Endothelial cell of umbilical vein (primary cell): ENCODE measurements at regions not wholly inside any gene's neighbourhood (a gene's known extent, or its start where the extent isn't known, plus 50 kb on each side); places are given as distances from the start of the nearest gene placed in this dataset.

Experiments
- BruUV-seq: library from RNA; stranded (reverse); fragments of 400-500 nt; replicated peaks from 2 replicates; lab custom pipeline; 2021; lab: Mats Ljungman, UMichigan
- CTCF ChIA-PET: fragments of 300-600, 350-600 bp; sonication (Branson Sonifier 250); formaldehyde crosslinking; loops from one replicate; lab custom pipeline; 2021; ENCODE audit warnings: antibody characterized with exemption, inconsistent platforms; lab: Charles Lee
- POLR2A ChIA-PET: fragments of 300-600, 350-600 bp; sonication (Branson Sonifier 250); formaldehyde crosslinking; loops from one replicate; lab custom pipeline; 2021; ENCODE audit warnings: antibody characterized with exemption, inconsistent platforms; lab: Charles Lee
- DNase-seq: peaks from one replicate; pipeline ENCODE4 v3.0.0-alpha.2; 2011; ENCODE audit warnings: low read depth, low spot score
- FAIRE-seq: peaks from 2 replicates; lab custom pipeline; 2011; peaks lifted over from hg19 to GRCh38; lab: Jason Lieb, UNC
- H2AFZ ChIP-seq: 2 replicates; pipeline ENCODE4 v1.6.0; 2012; ENCODE audit warnings: low read depth, low read length, control low read depth, inconsistent platforms
- H3K27ac ChIP-seq: 2 replicates; pipeline ENCODE4 v1.5.1; 2011; ENCODE audit warnings: low read depth, mild to moderate bottlenecking, control low read depth, low read length, moderate library complexity; ENCODE audit not compliant: insufficient read depth
- H3K27me3 ChIP-seq, 2 experiments: 2 replicates each; pipeline versions ENCODE4 v1.6.0 to v1.6.1; 2011; ENCODE audit warnings: low read length in 2 of 2, mixed read lengths in 1 of 2; ENCODE audit not compliant: control insufficient read depth in 2 of 2, insufficient read depth in 2 of 2
- H3K36me3 ChIP-seq, 2 experiments: 2 replicates in 1 of 2; 3 replicates in 1 of 2; pipeline ENCODE4 v1.5.1; 2011; ENCODE audit warnings: low read length in 2 of 2, mild to moderate bottlenecking in 1 of 2, moderate library complexity in 1 of 2; ENCODE audit not compliant: control insufficient read depth in 2 of 2, insufficient read depth in 2 of 2; ENCODE audit errors: extremely low read depth in 1 of 2
- H3K4me1 ChIP-seq: 3 replicates; pipeline ENCODE4 v1.5.1; 2011; ENCODE audit warnings: mild to moderate bottlenecking, low read length; ENCODE audit not compliant: control insufficient read depth, insufficient read depth; ENCODE audit errors: extremely low read depth
- H3K4me2 ChIP-seq: 2 replicates; pipeline ENCODE4 v1.6.1; 2011; ENCODE audit warnings: low read length, control low read depth, mixed read lengths; ENCODE audit not compliant: insufficient read depth
- H3K4me3 ChIP-seq, 3 experiments: fragments of 200-600 bp in 1 of 3; sonication (generic), shearing (Covaris generic) in 1 of 3; replicated peaks in 1 of 3; 2 replicates each; pipeline ENCODE4 v1.5.1; 2011 to 2016; ENCODE audit warnings: control low read depth in 3 of 3, low read length in 3 of 3, mild to moderate bottlenecking in 2 of 3, inconsistent platforms in 1 of 3, low read depth in 1 of 3, moderate library complexity in 1 of 3; ENCODE audit not compliant: insufficient read depth in 1 of 3
- H3K79me2 ChIP-seq: 2 replicates; pipeline ENCODE4 v1.6.0; 2012; ENCODE audit warnings: low read length, inconsistent platforms; ENCODE audit not compliant: control insufficient read depth, insufficient read depth
- H3K9ac ChIP-seq: replicated peaks from 2 replicates; pipeline ENCODE3; 2011; ENCODE audit warnings: low read length, control low read depth; ENCODE audit not compliant: insufficient read depth; ENCODE audit errors: extremely low read depth
- H3K9me1 ChIP-seq: replicated peaks from 3 replicates; pipeline ENCODE4 v1.6.0; 2011; ENCODE audit warnings: mild to moderate bottlenecking, low read length; ENCODE audit not compliant: control insufficient read depth, insufficient read depth; ENCODE audit errors: extremely low read depth
- H3K9me3 ChIP-seq: replicated peaks from 2 replicates; pipeline ENCODE4 v1.5.1; 2012; ENCODE audit warnings: low read length, inconsistent platforms; ENCODE audit not compliant: control insufficient read depth, insufficient read depth
- H4K20me1 ChIP-seq: replicated peaks from 2 replicates; pipeline ENCODE3; 2011; ENCODE audit warnings: mild to moderate bottlenecking, low read length; ENCODE audit not compliant: control insufficient read depth, insufficient read depth; ENCODE audit errors: extremely low read depth
- JUN ChIP-seq: IDR thresholded peaks from 2 replicates; pipeline ENCODE4 v1.6.1; 2011; ENCODE audit warnings: borderline replicate concordance, low read depth; ENCODE audit not compliant: insufficient read length, insufficient read depth
- MYC ChIP-seq: IDR thresholded peaks from one replicate; pipeline ENCODE4 v1.6.1; 2011; ENCODE audit warnings: mild to moderate bottlenecking, low read depth, low read length
- POLR2A ChIP-seq: IDR thresholded peaks from 2 replicates; pipeline ENCODE4 v1.6.1; 2012; ENCODE audit warnings: low read depth, mild to moderate bottlenecking, control low read depth, low read length
- POLR2AphosphoS5 ChIP-seq: IDR thresholded peaks from 2 replicates; pipeline ENCODE4 v1.6.1; 2012; ENCODE audit warnings: low read depth, mild to moderate bottlenecking, control low read depth, low read length, moderate library complexity; ENCODE audit not compliant: insufficient read depth
- dilution Hi-C: fragments of 300-500 bp; cut with MboI; formaldehyde crosslinking; loops from one replicate; pipeline ENCODE4 v1.15.0; 2019; ENCODE audit warnings: low sequenced_read_pairs; ENCODE audit not compliant: extremely low pct_ligation_motif_present
- intact Hi-C: fragments of 100-400 bp; cut with micrococcal nuclease; formaldehyde crosslinking; loops from one replicate; pipeline ENCODE4 v1.10.0; 2022

- H3K9me1 ChIP-seq: no peaks in the 10 kb centered on the region
- CTCF ChIA-PET: interaction anchor here (0.6 to 1.3 kb wide), 3 partner anchors 106 to 237 kb away, joined by 3 to 4 read pairs (median 3); no protein-coding TSS in a partner anchor
- H3K4me3 ChIP-seq: no peak overlapping the region
- no peaks in the 10 kb centered on the region for H3K4me1 ChIP-seq
- H4K20me1 ChIP-seq: no peaks in the 10 kb centered on the region
- dilution Hi-C loops: no loop called here
- no peaks in the 10 kb centered on the region for H3K36me3 ChIP-seq
- BruUV-seq: no TSS peak
- H2AFZ ChIP-seq: no peak overlapping the region
- DNase-seq: peak; percentile 11
- POLR2A ChIA-PET: no interaction called here
- H3K27ac ChIP-seq: no peak overlapping the region
- H3K4me2 ChIP-seq: no peak overlapping the region
- H3K9ac ChIP-seq: no peak overlapping the region
- intact Hi-C loops: no loop called here
- H3K79me2 ChIP-seq: no peaks in the 10 kb centered on the region
- no peak for TF ChIP-seq JUN
- no peak for TF ChIP-seq POLR2AphosphoS5
- H3K9me3 ChIP-seq: no peaks in the 10 kb centered on the region
- H3K27me3 ChIP-seq: no peaks in the 10 kb centered on the region
- FAIRE-seq: no peak
These were observed 180.7 kb upstream of the STARD13 start for GRCh38 chr13:33466262-33466661.

DNA sequence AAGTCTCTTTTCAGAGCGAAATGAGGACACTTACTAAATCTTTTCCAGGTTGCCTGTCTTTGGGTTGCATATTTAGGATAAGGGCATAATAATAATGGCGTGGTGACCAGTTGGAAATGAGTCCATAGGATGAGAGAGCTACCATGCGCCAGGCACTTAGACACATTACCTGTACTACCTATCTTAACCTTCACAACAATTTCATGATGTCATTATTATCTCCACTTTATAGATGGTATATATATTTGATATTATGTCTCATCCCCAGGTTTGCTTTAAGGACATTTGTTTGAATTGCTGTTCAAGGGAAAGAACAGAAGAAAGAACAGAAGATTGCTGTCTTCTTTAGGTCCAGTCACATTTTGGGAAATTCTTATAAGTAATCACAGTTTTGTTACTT is 182.0 kb upstream of the STARD13 start:
- H3K27ac ChIP-seq: no peak overlapping the region
- H3K4me1 ChIP-seq: no peaks in the 10 kb centered on the region
- no peak overlapping the region for H2AFZ ChIP-seq
- dilution Hi-C loops (no loop called here), intact Hi-C loops (no loop called here)
- no peaks in the 10 kb centered on the region for H3K9me3 ChIP-seq
- no peak for FAIRE-seq
- H3K9me1 ChIP-seq: no peaks in the 10 kb centered on the region
- no TSS peak for BruUV-seq
- no peaks in the 10 kb centered on the region for H3K27me3 ChIP-seq
- no peak overlapping the region for H3K9ac ChIP-seq
- H3K36me3 ChIP-seq: no peaks in the 10 kb centered on the region
- TF ChIP-seq MYC (no peak), JUN (no peak), POLR2A (no peak)
- no peak overlapping the region for H3K4me3 ChIP-seq
- DNase-seq: no peak
- no peak overlapping the region for H3K4me2 ChIP-seq
- H4K20me1 ChIP-seq: no peaks in the 10 kb centered on the region
- H3K79me2 ChIP-seq: no peaks in the 10 kb centered on the region
- CTCF ChIA-PET: interaction anchor here (1.3 kb wide), 1 partner anchor 239 kb away, joined by 4 read pairs; no protein-coding TSS in a partner anchor
- POLR2A ChIA-PET: no interaction called here
